ENCODE measurements at regions not wholly inside any gene's neighbourhood (a gene's known extent, or its start where the extent isn't known, plus 50 kb on each side); places are given as distances from the start of the nearest gene placed in this dataset.

GRCh38 chr10:35889971-35890675 is 248.0 kb upstream of the FZD8 start:
- Histone ChIP-seq H3K27me3 (no peaks in the 10 kb centered on the region), H4K20me1 (no peaks in the 10 kb centered on the region), H3K4me2 (peak overlapping the region in 9 of 11 experiments; percentile 18 to 46 (median 30); a peak in 15 of 22 replicates), H3K4me3 (no peak overlapping the region), H3K36me3 (no peaks in the 10 kb centered on the region), H3K9me3 (replicated peaks in 1 of 11) (peaks cover 0 to 12% (median 7%) of the 10 kb centered on the region in 11 experiments; a peak in 11 of 22 replicates), H3K4me1 (peaks cover 0 to 12% (median 9%) of the 10 kb centered on the region in 10 experiments; a peak in 13 of 20 replicates), H3K27ac (no peak overlapping the region), H3K9ac (no peak overlapping the region)
- no peak for TF ChIP-seq Cebpa-rat (IDR thresholded peaks at IDR 0.05)

GRCh38 chr10:35889226-35889625 is 247.1 kb upstream of the FZD8 start:
- Histone ChIP-seq H3K36me3 (no peaks in the 10 kb centered on the region), H3K27ac (no peak overlapping the region), H3K4me2 (peak overlapping the region in 9 of 11 experiments; percentile 18 to 46 (median 30); a peak in 13 of 22 replicates), H3K9ac (no peak overlapping the region), H3K4me3 (no peak overlapping the region), H3K9me3 (replicated peaks in 1 of 11) (peaks cover 0 to 12% (median 4%) of the 10 kb centered on the region in 11 experiments; a peak in 11 of 22 replicates), H4K20me1 (no peaks in the 10 kb centered on the region), H3K4me1 (peaks cover 0 to 12% (median 9%) of the 10 kb centered on the region in 10 experiments; a peak in 13 of 20 replicates), H3K27me3 (no peaks in the 10 kb centered on the region)
- TF ChIP-seq Cebpa-rat (IDR thresholded peaks at IDR 0.05): no peak

GRCh38 chr10:35888400-35888799 is 246.3 kb upstream of the FZD8 start:
- H3K4me3 ChIP-seq: no peak overlapping the region
- no peak for TF ChIP-seq Cebpa-rat (IDR thresholded peaks at IDR 0.05)
- no peaks in the 10 kb centered on the region for H3K27me3 ChIP-seq
- no peaks in the 10 kb centered on the region for H4K20me1 ChIP-seq
- no peak overlapping the region for H3K9ac ChIP-seq
- peaks cover 0 to 12% (median 9%) of the 10 kb centered on the region in 10 experiments; a peak in 13 of 20 replicates for H3K4me1 ChIP-seq
- H3K4me2 ChIP-seq: no peak overlapping the region
- no peaks in the 10 kb centered on the region for H3K36me3 ChIP-seq
- H3K9me3 ChIP-seq (replicated peaks in 1 of 11): peaks cover 0 to 3% (median 0%) of the 10 kb centered on the region in 11 experiments; a peak in 4 of 22 replicates
- H3K27ac ChIP-seq: no peak overlapping the region

- Histone ChIP-seq H3K4me1 (peaks cover 0 to 12% (median 9%) of the 10 kb centered on the region in 10 experiments; a peak in 13 of 20 replicates), H3K4me3 (no peak overlapping the region), H3K36me3 (no peaks in the 10 kb centered on the region), H3K27me3 (no peaks in the 10 kb centered on the region), H3K27ac (no peak overlapping the region), H4K20me1 (no peaks in the 10 kb centered on the region), H3K9ac (no peak overlapping the region), H3K4me2 (no peak overlapping the region), H3K9me3 (replicated peaks in 1 of 11) (no peaks in the 10 kb centered on the region; a peak in 1 of 22 replicates)
- no peak for TF ChIP-seq Cebpa-rat (IDR thresholded peaks at IDR 0.05)
These were observed 245.6 kb upstream of the FZD8 start for GRCh38 chr10:35887685-35888084.

- no peak overlapping the region for H3K4me3 ChIP-seq
- H4K20me1 ChIP-seq: no peaks in the 10 kb centered on the region
- H3K4me2 ChIP-seq: no peak overlapping the region
- H3K4me1 ChIP-seq: peaks cover 0 to 11% (median 8%) of the 10 kb centered on the region in 10 experiments; a peak in 13 of 20 replicates
- TF ChIP-seq Cebpa-rat (IDR thresholded peaks at IDR 0.05): no peak
- H3K27ac ChIP-seq: no peak overlapping the region
- H3K36me3 ChIP-seq: no peaks in the 10 kb centered on the region
- H3K9ac ChIP-seq: no peak overlapping the region
- H3K27me3 ChIP-seq: no peaks in the 10 kb centered on the region
- no peaks in the 10 kb centered on the region; a peak in 1 of 22 replicates for H3K9me3 ChIP-seq (replicated peaks in 1 of 11)
These were observed 243.0 kb upstream of the FZD8 start for GRCh38 chr10:35885076-35885475.

GRCh38 chr10:35884657-35885071 is 242.6 kb upstream of the FZD8 start:
- Histone ChIP-seq H3K9me3 (replicated peaks in 1 of 11) (no peaks in the 10 kb centered on the region; a peak in 1 of 22 replicates), H3K36me3 (no peaks in the 10 kb centered on the region), H3K4me1 (peaks cover 0 to 7% (median 4%) of the 10 kb centered on the region in 10 experiments; a peak in 12 of 20 replicates), H3K27me3 (no peaks in the 10 kb centered on the region), H3K4me2 (no peak overlapping the region), H4K20me1 (no peaks in the 10 kb centered on the region), H3K27ac (no peak overlapping the region), H3K4me3 (no peak overlapping the region), H3K9ac (no peak overlapping the region)
- no peak for TF ChIP-seq Cebpa-rat (IDR thresholded peaks at IDR 0.05)

- no peak for TF ChIP-seq Cebpa-rat (IDR thresholded peaks at IDR 0.05)
- no peaks in the 10 kb centered on the region for H3K27me3 ChIP-seq
- no peaks in the 10 kb centered on the region for H4K20me1 ChIP-seq
- no peak overlapping the region for H3K27ac ChIP-seq
- H3K9ac ChIP-seq: no peak overlapping the region
- H3K9me3 ChIP-seq (replicated peaks in 1 of 11): no peaks in the 10 kb centered on the region
- H3K36me3 ChIP-seq: no peaks in the 10 kb centered on the region
- no peak overlapping the region for H3K4me2 ChIP-seq
- no peaks in the 10 kb centered on the region for H3K4me1 ChIP-seq
- no peak overlapping the region for H3K4me3 ChIP-seq
These were observed 240.5 kb upstream of the FZD8 start for GRCh38 chr10:35882422-35883150.

- Histone ChIP-seq H3K36me3 (no peaks in the 10 kb centered on the region), H3K9me3 (replicated peaks in 1 of 11) (no peaks in the 10 kb centered on the region), H3K9ac (no peak overlapping the region), H3K4me1 (peaks cover 0 to 5% (median 1%) of the 10 kb centered on the region in 10 experiments; a peak in 11 of 20 replicates), H3K27ac (no peak overlapping the region), H3K4me2 (no peak overlapping the region), H4K20me1 (no peaks in the 10 kb centered on the region), H3K4me3 (no peak overlapping the region), H3K27me3 (no peaks in the 10 kb centered on the region)
- TF ChIP-seq Cebpa-rat (IDR thresholded peaks at IDR 0.05): no peak
These were observed 239.2 kb upstream of the FZD8 start for GRCh38 chr10:35881320-35881719.

- Histone ChIP-seq H3K9me3 (replicated peaks in 1 of 11) (peaks cover 0 to 7% (median 0%) of the 10 kb centered on the region in 11 experiments; a peak in 4 of 22 replicates), H3K9ac (0 out of 22 replicates have a peak overlapping the region, but pooled peaks of 1 of the 11 experiments have one; percentile 6), H3K27me3 (no peaks in the 10 kb centered on the region), H4K20me1 (no peaks in the 10 kb centered on the region), H3K27ac (no peak overlapping the region; a peak in 1 of 22 replicates), H3K4me1 (peaks cover 7 to 50% (median 38%) of the 10 kb centered on the region in 10 experiments), H3K36me3 (no peaks in the 10 kb centered on the region), H3K4me2 (peak overlapping the region in 8 of 11 experiments; percentile 42 to 81 (median 68); a peak in 17 of 22 replicates), H3K4me3 (no peak overlapping the region)
- TF ChIP-seq Cebpa-rat (IDR thresholded peaks at IDR 0.05): no peak
These were observed 234.2 kb upstream of the FZD8 start for GRCh38 chr10:35876248-35876647.

Measured in BLaER1 treated with 17β-estradiol and CSF1 and Interleukin-3, amounts not matched to agents 10 nM and 100 nM (cell line).